NCI-H2081 (cell line): ENCODE measurements at regions not wholly inside any gene's neighbourhood (a gene's known extent, or its start where the extent isn't known, plus 50 kb on each side); places are given as distances from the start of the nearest gene placed in this dataset.
"Not testable (repeated sequence)": the region's sequence is repeated elsewhere in the genome, so short reads cannot be mapped to it uniquely, and the experiment has no call there.

Source experiments
- DNase-seq, 2 experiments: peaks; one replicate each; lab custom pipeline; 2025; lab: John Stamatoyannopoulos, UW

DNA sequence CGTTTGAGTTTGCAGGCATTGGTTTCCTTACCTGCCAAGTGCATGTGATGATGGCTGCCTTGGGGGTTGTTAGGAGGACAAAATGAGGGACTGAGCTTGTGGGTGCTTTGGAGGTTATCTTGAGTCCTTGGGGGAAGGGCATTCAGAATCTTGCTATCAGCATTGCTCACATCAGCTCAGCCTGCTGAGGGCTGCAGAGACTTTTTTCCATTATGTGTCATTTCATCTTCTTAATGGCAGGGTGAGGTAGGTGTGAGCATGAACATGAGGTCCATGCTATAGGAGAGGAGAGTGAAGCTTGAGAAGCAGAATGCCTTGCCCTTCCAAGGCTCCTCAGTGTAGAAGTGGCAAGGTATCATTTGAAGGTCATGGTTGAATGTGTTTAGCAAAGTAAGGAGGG lies 112.3 kb downstream of the MIAT start:
- DNase-seq, result no peak

DNA sequence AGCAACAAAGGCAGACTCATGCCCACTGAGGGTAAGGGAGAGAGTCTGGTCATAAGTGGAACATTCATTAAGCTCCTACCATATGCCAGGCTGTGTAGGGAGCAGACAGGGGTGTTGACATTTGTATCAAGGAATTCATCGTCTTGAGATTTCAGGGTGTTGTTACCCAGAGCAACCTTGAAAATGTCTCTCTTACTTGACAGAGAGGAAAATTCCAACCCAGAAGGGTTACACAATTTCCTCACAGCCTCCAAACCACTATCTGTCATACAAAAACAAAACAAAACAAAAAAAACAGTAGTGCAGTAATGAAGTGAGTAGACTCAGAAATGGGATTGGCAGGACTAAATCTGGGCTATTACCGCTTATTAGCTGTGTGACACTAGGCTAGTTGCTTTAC lies 113.2 kb downstream of the MIAT start:
- no peak for DNase-seq

DNA sequence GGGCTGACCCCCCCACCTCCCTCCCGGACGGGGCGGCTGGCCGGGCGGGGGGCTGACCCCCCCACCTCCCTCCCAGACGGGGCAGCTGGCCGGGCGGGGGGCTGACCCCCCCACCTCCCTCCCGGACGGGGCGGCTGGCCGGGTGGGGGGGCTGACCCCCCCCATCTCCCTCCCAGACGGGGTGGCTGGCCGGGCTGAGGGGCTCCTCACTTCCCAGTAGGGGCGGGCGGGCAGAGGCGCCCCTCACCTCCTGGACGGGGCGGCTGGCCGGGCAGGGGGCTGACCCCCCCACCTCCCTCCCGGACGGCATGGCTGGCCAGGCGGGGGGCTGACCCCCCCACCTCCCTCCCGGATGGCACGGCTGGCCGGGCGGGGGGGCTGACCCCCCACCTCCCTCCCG lies 115.7 kb downstream of the MIAT start:
- DNase-seq, result not testable (repeated sequence)

DNA sequence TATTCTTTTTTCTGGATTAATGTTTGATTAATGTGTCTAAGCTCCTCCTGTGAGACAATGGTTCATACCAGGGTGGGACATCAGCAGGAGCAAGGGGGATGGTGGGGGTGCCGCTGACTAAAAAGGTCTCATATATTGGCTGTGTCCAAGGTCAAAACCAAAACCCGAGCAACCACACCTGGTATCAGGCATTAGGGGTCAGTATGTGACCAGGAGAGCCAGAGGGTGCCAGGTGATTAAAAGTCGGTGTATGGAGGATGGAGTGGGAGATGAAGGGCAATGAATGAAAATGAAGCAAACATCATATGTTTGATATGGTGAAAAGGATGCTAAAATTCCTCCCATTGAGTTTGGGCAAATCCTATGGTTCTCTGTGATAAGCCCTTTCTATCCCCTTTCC lies 118.0 kb downstream of the MIAT start:
- no peak for DNase-seq

DNA sequence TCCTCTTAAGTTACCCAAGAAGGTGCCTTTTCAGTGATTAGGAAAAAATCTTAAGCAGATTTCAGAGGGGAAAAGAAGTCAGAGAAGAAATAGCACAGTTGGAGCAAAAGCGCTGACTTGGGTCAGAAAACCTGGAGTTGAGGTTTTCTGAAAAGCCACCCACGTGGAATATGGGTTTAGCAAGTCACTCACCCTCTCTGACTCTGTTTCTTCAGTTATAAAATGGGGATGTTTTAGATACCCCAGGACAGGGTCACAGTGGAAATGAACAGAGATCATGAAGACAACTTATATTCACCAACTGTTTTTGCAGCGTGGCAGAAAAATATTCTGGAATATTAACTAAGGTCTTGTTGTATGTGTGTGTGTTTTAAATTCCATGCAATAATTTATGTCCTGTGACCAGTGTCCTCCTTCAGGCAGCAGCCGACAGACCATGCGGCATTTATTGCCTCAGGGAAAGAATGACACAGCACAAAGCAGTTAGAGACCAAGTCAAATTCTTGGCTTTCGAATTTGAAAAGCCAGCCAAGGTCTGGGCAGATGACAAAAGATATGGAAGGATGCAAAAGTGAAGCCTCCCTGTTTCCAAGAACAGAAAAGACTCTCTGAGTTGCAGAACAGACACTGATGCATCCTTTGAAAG lies 119.9 kb downstream of the MIAT start:
- no peak for DNase-seq

DNA sequence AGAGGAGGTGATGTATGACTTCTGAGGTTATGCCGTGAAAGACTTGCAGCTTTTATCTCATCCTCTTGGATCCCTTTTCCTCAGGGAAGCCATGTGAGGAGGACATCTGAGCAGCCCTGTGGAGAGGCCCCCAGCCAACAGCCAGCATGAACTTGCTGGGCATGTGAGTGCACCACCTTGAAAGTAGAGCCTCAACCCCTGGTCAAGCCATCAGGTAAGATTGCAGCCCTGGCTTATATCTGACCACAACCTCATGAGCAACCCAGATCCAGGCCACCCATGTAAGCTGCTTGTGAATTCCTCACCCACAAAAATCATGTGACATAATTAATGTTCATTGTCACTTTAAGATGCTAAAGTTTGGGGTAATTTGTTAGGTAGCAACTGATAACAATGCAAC lies 121.0 kb downstream of the MIAT start:
- no peak for DNase-seq

DNA sequence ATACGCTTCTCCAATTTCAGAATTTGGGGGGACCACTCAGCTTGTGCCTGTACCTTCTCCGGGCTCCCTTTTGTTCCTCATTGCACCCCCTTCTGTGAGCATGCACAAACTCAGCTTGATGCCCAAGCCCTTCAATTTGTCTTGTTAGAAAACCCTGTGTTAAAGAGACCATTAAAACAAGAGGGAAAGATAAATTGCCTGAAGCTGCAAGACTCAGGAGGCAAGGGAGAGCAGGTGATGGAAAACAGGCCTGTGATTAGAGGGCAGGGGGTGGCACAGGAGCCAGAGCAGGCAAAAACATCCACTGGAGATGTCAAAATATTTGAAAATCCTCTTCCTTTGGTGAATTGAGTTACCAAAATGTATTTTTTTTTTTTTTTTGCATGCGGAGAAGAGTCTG lies 121.7 kb downstream of the MIAT start:
- peak; percentile 24 to 64 for DNase-seq

DNA sequence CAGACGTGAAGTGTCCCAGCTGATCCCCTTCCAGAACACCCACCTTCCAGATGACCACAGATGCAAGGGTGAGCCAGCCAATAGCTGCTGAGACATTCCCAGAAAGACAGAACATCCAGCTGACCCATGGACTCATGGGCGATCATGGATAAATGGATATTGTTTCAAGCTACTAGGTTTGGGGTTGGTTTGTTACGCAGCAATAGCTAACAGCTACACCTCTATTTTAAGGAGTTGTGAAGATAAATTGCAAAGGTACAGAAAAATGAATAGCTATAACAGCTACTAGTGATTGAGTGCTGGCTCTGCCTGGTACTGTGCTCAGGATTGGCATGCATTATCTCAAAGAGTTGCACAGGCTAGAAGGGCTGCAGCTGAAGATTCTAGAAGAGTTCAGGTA lies 122.5 kb downstream of the MIAT start:
- DNase-seq, result no peak

DNA sequence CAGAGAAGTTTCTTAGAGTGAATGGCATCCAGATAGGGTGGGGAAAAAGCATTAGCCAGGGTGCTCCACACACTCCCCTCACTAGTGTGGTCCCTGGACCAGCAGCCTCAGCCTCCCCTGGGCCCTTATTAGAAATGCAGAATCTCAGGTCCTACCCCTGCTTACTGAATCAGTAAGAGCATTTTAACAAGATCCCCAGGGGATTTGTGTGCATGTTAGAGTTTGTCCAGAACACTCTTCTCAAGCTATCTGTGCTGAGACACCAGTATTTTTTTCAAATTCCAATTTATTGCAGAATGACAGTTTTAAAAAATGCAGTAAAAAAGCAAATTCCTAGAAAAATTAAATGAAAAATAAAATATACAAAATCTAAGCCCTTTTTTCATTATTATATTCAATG lies 123.1 kb downstream of the MIAT start:
- DNase-seq, result no peak

DNA sequence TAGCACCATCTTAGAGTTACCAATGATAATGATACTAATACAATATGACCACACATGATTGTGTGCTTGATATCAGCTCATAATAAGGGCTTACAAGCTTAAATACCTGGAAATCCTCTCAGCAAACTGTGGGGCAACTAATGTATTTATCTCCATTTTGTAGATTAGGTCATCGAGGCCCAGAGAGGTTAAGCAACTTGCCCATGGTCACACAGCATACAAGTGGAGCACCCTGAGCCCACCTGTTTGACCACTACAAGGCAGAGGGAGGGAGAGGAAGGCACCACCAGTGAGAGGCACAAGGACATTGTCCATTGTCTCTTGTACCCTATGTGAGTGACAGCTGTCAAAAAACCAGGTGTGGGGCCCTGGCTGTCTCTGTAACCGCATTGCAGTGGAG lies 123.7 kb downstream of the MIAT start:
- no peak for DNase-seq

DNA sequence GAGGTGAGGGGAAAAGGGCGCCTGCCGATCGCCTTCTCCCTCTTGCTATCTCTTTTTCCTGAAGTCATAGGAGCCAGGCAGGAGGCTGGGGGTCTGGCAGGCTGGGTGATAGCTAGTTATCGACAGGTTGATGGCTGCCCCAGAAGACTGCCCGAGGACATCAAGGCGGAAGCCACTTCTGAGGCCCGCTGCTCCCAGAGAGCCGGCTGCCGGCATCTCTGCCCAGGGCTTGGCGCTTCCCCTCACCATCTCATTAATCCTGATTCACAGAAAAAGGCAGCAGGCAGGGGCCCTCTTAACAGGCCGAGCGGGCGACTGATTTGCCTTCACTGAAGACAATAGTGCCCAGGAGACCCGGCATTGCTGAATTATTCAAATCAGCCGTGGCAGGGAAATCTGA lies 124.2 kb downstream of the MIAT start:
- DNase-seq, result no peak

DNA sequence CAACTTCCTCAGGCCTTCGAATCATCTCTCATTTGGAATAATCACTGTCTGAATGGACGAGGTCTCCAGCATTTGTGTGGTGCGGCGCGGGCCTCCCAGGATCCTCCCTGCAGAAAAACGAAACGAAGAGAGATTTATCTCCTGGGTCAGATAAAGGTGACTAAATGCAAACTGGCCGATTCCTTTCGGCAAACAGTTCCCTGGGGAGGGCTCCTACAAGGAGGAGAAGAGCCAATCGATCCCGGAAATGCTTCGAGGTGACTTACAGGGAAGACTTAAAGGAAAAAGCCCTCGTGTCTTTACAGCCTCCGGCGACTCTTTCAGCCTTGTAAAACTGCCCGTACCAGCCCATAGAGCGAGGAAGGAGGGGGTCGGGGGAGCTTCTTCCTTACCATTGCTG lies 126.5 kb downstream of the MIAT start:
- DNase-seq, result no peak

DNA sequence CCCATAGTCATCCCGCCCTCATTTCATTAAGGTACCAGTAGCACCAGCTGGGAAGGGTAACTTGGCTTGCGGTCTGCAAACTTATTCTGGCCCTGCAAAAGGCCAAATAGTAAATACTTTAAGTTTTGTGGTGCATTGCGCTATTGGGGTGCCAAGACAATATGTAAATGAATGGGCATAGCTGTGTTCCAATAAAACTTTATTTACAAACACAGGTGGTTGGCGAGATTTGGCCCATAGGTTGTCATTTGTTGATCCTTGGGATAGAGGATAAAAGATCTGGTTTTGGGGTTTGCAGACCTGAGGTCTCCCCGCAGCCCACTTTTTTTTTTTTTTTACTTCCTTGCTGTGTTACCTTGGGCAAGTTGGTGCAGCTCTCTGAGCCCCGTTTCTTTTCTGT lies 127.4 kb downstream of the MIAT start:
- DNase-seq, result no peak

DNA sequence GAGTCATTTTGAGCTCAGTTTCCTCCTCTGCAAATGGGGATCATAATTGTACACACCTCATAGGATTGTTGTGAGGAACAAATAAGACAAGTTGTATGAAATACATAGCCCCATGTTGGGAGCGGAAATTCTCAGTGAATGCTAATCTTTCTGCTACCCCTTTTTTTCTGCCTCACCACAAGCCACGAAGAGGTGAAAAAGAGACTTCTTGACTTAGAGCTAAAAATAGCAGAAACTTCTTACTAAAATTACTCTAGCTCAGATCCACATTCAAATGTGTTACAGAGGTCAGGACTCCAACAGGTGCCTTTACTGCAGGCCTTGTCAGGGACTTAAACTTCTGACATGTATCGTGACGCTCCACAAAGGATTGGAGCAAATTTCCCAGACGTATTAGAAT lies 128.5 kb downstream of the MIAT start:
- DNase-seq, result no peak

DNA sequence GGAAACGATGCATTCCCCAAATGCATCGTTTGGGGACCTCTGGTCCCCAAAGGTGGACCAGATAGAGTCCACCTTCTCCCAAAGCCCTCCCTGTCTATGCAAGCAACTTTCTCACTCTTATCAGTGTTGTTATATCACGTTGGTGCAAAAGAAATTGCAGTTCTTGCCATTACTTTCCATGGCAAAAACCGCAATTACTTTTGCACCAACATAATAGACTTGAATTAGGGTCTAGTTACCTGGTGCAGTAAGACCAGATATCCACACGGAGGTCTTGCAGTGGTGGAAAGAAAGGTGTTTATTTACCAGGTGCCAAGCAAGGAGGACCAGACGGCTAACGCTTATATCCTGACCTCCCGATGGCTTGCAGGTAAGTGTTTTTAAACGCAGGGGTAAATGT lies 129.0 kb downstream of the MIAT start:
- DNase-seq, result no peak

DNA sequence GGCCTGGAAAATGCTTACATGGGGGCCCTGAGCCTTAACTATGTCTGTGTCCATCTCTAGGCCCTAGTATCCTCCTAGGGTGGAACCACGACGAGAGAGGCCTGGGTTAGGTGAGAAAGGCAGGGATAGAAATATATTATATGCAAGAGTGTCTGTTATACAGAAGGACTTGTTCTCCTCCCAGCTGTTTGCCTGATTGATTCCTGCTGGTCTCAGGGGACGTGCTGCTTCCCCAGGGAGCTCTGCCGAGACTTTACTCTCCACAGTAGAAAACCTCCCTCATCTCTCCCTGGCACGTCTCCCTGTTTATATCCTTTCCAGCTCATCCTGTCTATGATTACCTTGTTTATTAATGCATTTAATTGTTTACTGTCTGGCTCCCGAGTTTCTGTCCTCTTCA lies 132.6 kb downstream of the MIAT start:
- DNase-seq, result no peak

DNA sequence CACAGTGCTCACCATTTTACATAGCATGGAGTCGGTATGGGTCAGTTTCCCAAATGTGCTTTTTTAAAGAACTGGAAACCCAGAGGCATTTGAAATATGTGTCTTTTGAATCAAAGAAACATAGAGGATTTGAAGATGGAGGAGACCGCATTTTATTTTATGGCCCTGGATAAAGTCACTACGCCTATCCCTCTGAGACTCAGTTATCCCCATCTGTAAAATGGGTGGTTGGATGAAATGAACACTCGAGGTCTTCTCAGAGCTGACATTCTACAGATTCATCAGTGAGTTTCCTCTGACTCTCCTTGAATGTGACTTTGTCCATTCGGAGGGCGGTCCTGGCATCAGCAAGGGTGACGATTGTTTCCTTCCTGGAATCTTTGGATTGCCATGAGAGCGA lies 135.1 kb downstream of the MIAT start:
- DNase-seq, result no peak

DNA sequence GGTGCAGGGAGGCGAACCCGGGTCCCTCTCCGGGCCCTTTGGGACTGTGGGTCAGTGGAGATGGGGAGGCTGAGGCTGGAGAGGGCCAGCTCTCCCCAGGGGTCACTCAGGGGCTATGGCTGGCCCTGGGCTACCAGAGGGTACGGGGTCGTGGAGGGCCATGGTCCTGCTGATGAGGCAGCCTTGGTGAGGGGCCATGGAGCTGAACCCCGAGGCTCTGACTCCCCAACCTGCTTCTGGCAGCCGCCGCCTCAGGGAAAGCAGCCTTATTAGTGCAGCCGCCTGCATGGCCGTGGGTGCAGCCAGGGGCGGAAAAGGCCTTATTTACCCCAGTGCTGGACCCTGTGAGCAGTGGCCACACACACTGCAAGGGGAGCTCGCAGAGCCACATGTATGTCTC lies 139.4 kb downstream of the MIAT start:
- no peak for DNase-seq

DNA sequence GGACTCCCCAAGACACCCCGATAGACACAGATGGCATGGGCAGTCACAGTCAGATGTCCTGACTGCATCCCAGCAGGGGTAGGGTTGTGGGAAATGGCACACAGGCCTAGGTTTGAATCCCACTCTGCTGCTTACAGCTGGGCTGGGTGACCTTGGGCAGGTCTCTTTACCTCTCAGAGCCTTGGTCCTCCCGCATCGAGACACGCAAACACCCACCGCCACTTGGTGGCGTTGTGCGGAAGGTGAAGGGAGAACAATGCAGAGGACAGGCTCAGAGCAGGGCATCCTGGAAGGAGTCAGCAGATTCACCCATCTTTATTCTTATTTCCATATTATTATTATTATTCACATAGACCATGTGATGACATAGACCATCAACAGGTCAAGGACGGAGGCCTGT lies 140.5 kb downstream of the MIAT start:
- DNase-seq, result no peak

DNA sequence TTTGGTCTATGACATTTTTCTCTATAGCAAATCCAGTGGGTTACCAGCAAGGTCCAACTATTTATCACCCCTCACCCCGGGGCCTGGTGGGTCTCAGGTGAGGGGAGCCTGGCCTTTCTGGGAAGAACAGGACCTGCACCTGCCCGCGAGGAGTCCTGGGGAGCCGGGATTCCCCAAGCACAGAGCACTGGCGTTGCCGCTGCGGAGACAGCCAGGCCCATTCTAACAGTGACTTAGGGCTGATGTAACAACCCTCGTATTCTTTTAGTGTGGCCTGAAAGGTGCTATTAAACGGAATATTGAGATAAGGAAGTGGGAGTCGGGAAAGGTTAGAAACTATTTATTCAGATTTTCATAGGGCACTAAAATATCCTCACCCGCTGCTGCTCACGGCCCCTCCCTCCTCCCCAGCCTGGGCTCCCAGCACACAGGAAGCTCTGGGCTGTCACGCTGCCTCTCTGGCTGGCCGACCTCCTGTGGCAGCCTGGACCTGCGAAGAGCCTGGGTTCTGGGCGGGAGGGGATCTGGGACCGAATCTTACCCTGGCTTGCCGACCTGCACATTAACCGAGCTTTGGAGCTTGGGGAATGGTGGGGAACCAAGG lies 141.2 kb downstream of the MIAT start:
- DNase-seq, result no peak

DNA sequence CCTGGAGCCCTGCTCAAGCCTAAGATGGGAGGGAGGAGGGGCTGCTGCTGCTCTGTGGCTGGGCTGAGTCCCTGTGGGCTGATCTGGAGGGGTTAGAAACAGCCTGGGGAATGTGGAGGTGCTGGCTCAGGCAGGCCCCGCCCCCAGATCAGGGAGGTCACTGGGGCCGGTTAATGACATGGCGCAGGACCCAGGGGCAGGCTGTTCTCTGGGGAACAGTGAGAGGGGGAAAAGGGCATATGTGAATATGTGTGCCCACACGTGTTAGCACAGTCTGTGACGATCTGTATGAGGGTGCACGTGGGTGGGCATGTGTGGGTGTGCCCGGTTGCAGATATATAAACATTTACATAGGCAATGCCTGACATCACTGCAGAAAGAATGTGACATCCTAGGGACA lies 143.5 kb downstream of the MIAT start:
- no peak for DNase-seq

DNA sequence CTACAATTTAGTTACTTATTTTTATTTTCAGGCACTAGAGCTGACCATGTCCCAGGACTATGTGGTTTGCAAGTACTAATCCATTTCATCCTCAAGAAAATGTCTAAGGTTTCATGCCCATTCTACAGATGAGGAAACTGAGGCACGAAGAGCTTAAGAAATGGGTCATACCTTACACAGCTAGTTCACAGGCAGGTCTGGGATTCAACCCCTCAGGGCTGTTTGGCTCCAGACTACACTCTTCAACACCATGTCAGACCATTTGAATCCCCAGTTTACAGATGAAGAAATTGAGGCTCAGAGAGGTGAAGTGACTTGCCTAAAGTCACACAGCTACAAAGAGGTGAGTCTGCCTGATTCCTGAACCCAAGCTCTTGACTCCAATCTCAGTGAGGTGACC lies 144.1 kb downstream of the MIAT start:
- DNase-seq, result no peak

DNA sequence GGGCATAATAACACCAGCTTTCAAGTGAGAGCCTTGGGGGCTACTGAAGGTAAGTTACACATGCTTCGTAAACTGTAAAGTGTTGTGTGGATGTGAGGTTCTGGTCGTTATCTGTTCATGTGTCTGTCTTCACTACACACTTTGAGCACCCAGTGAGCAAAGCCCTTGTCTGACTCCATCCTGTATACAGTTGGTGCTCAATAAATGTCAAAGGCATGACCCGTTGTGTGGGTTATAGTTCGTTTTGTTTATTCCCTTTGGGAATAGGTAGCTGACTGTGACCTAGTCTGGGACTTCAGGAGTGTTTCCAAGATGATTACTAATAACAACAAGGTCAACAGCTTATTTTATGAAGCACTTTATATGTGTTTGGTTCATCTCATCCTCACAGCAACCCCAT lies 146.9 kb downstream of the MIAT start:
- no peak for DNase-seq

DNA sequence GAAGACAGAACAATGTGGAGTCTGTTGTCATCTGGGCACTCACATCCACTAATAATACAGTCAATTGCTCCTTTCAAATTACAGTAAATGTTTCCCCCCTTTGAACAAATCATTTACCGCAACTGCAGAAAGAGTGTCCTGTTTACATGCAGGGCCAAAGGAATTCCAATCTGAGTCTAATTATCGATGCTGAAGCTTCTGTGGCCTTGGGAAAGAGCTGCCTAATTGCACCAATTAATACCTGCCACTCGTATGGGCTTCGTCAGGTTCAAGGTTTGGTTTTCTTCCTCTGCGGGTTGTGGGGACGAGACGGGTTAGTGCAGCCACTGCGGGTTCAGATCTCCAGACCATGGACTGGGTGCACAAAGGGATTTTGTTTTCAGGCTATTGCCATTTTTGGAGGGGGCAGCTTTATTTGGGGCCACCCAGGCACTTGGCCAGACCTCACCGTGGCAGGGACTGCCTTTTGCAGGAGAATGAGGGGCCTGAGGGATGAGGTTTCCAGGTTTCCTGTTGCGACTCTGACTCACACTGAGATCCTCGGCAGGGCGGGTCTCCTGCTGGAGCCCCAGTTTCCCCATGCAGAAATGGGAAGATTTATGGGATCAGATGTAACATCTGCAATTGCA lies 147.6 kb downstream of the MIAT start:
- no peak for DNase-seq
